ENCODE measurements at regions not wholly inside any gene's neighbourhood (a gene's known extent, or its start where the extent isn't known, plus 50 kb on each side); places are given as distances from the start of the nearest gene placed in this dataset.

DNA sequence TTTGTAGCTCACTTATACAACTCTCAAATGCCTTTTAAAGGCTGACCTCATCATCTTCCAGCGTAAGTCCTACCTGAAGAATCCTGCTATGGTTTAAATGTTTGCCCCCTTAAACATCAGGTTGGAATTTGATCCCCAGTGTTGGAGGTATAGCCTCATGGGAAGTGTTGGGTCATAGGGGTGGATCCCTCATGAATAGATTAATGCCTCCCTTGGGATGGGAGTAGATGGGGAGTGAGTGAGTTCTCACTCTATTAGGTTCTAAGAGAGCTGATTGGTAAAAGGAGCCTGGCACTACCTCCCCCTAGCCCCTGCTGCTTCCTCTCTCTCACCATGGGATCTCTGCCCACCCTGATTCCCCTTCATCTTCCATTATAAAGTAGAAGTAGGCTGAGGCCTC is 285.6 kb downstream of the FZD1 start:
- TF ChIP-seq, protein P1, sequence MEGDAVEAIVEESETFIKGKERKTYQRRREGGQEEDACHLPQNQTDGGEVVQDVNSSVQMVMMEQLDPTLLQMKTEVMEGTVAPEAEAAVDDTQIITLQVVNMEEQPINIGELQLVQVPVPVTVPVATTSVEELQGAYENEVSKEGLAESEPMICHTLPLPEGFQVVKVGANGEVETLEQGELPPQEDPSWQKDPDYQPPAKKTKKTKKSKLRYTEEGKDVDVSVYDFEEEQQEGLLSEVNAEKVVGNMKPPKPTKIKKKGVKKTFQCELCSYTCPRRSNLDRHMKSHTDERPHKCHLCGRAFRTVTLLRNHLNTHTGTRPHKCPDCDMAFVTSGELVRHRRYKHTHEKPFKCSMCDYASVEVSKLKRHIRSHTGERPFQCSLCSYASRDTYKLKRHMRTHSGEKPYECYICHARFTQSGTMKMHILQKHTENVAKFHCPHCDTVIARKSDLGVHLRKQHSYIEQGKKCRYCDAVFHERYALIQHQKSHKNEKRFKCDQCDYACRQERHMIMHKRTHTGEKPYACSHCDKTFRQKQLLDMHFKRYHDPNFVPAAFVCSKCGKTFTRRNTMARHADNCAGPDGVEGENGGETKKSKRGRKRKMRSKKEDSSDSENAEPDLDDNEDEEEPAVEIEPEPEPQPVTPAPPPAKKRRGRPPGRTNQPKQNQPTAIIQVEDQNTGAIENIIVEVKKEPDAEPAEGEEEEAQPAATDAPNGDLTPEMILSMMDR (IDR thresholded peaks at IDR 0.05): no peak
- TF ChIP-seq POLR2A (IDR thresholded peaks at IDR 0.05): no peak
